Loucy (cell line): ENCODE measurements at regions not wholly inside any gene's neighbourhood (a gene's known extent, or its start where the extent isn't known, plus 50 kb on each side); places are given as distances from the start of the nearest gene placed in this dataset.

Experiments
- H2AFZ ChIP-seq: fragments of 200-600 bp; sonication (generic); 2 replicates; pipeline ENCODE4 v1.6.0; 2016; ENCODE audit warnings: antibody characterized with exemption, mild to moderate bottlenecking, low read length, moderate library complexity
- H3F3A ChIP-seq: fragments of 200-600 bp; 2 replicates; pipeline ENCODE4 v1.6.0; 2016; ENCODE audit warnings: antibody characterized with exemption, low read depth, mild to moderate bottlenecking
- H3K27me3 ChIP-seq: fragments of 200-600 bp; sonication (generic); 2 replicates; pipeline ENCODE4 v1.6.1; 2014; ENCODE audit warnings: low read length, mild to moderate bottlenecking; ENCODE audit not compliant: insufficient read depth, poor library complexity, severe bottlenecking
- H3K36me3 ChIP-seq: fragments of 200-600 bp; sonication (generic); 2 replicates; pipeline ENCODE4 v1.6.1; 2016; ENCODE audit warnings: low read length; ENCODE audit not compliant: insufficient read depth
- H3K4me1 ChIP-seq: fragments of 200-600 bp; sonication (generic); 2 replicates; pipeline ENCODE4 v1.5.1; 2014; ENCODE audit warnings: low read length, mild to moderate bottlenecking; ENCODE audit not compliant: insufficient read depth, poor library complexity, severe bottlenecking
- H3K4me2 ChIP-seq: fragments of 200-600 bp; sonication (generic); 2 replicates; pipeline ENCODE4 v1.6.0; 2014; ENCODE audit warnings: antibody characterized with exemption, low read length, low read depth, mild to moderate bottlenecking; ENCODE audit not compliant: poor library complexity, severe bottlenecking
- H3K4me3 ChIP-seq: fragments of 200-600 bp; sonication (generic); 2 replicates; pipeline ENCODE4 v1.5.1; 2014; ENCODE audit warnings: low read length, mild to moderate bottlenecking, mixed read lengths; ENCODE audit not compliant: poor library complexity, severe bottlenecking
- H3K79me2 ChIP-seq: fragments of 200-600 bp; sonication (generic); 2 replicates; pipeline ENCODE4 v1.6.1; 2014; ENCODE audit warnings: low read length; ENCODE audit not compliant: insufficient read depth
- H3K9ac ChIP-seq: fragments of 200-600 bp; sonication (generic); 2 replicates; pipeline ENCODE4 v1.6.0; 2014; ENCODE audit warnings: mild to moderate bottlenecking, low read depth, low read length, moderate library complexity; ENCODE audit not compliant: poor library complexity, severe bottlenecking
- H3K9me2 ChIP-seq: fragments of 200-600 bp; sonication (generic); replicated peaks from 2 replicates; pipeline ENCODE4 v1.6.1; 2016; ENCODE audit warnings: low read depth, low read length, mixed read lengths
- H3K9me3 ChIP-seq: fragments of 200-600 bp; sonication (generic); 2 replicates; pipeline ENCODE4 v1.6.1; 2014; ENCODE audit warnings: mild to moderate bottlenecking, antibody characterized with exemption, low read length, low read depth; ENCODE audit not compliant: insufficient read depth
- H4K20me1 ChIP-seq: fragments of 200-600 bp; sonication (generic); 2 replicates; pipeline ENCODE4 v1.6.0; 2014; ENCODE audit warnings: antibody characterized with exemption, low read length, mild to moderate bottlenecking; ENCODE audit not compliant: insufficient read depth, poor library complexity, severe bottlenecking
- EZH2phosphoT487 ChIP-seq: fragments of 200-600 bp; IDR thresholded peaks from 2 replicates; pipeline ENCODE4 v1.6.1; 2018; ENCODE audit warnings: antibody characterized with exemption, mild to moderate bottlenecking, moderate library complexity, borderline replicate concordance
- TF ChIP-seq, protein P1 (sequence below): fragments of 200-600 bp; sonication (generic); conservative IDR thresholded peaks from 2 replicates; pipeline ENCODE4 v1.5.1; 2014; ENCODE audit warnings: mild to moderate bottlenecking, antibody characterized with exemption, low read length

DNA sequence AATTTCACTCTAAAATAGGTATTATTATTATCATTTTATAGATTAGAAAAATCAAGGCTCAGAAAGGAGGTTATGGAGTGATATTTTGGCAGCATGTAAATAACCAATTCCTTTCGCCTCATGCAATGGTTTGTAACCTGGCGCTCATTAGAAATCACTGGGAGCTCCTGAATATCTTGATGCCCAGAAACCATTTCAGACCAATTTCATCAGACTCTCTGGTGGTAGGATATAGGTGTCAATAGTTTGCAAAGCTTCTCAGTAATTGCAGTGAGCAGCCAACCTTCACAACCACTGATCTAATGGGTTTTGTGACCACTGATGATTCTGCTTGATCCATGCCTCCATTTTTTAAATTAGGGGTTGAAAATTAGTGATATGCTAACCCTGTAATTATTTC is 57.8 kb upstream of the ZC3H12C start:
- Histone ChIP-seq H4K20me1 (no peaks in the 10 kb centered on the region), H3K4me2 (no peak overlapping the region), H2AFZ (no peak overlapping the region), H3K79me2 (no peaks in the 10 kb centered on the region), H3K9ac (no peak overlapping the region), H3K9me3 (no peaks in the 10 kb centered on the region), H3K9me2 (no peaks in the 10 kb centered on the region), H3F3A (no peaks in the 10 kb centered on the region), H3K36me3 (no peaks in the 10 kb centered on the region), H3K27me3 (no peaks in the 10 kb centered on the region), H3K4me1 (no peaks in the 10 kb centered on the region), H3K4me3 (no peak overlapping the region)
- TF ChIP-seq EZH2phosphoT487 = no peak
- TF ChIP-seq, protein P1, sequence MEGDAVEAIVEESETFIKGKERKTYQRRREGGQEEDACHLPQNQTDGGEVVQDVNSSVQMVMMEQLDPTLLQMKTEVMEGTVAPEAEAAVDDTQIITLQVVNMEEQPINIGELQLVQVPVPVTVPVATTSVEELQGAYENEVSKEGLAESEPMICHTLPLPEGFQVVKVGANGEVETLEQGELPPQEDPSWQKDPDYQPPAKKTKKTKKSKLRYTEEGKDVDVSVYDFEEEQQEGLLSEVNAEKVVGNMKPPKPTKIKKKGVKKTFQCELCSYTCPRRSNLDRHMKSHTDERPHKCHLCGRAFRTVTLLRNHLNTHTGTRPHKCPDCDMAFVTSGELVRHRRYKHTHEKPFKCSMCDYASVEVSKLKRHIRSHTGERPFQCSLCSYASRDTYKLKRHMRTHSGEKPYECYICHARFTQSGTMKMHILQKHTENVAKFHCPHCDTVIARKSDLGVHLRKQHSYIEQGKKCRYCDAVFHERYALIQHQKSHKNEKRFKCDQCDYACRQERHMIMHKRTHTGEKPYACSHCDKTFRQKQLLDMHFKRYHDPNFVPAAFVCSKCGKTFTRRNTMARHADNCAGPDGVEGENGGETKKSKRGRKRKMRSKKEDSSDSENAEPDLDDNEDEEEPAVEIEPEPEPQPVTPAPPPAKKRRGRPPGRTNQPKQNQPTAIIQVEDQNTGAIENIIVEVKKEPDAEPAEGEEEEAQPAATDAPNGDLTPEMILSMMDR = no peak

DNA sequence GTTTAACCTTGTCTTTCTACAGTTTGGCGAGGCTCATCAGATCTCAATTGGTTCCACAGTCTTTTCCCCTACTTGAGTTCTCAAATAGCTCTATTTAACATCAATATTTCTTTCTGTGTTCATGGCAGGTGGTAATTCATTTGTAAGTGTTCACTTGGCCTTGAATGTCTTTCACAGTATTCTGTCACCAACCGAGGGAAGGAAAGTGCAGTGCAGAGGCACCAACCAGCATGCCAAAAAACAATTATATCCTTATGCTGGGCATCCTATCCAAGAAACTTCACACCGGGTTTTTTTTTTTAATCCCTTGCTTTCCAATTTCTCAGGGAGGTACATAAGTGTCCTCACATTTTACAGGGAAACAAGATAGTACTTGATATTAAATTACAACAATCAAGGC is 55.0 kb upstream of the ZC3H12C start:
- Histone ChIP-seq H3K9me2 (no peaks in the 10 kb centered on the region), H2AFZ (no peak overlapping the region), H4K20me1 (no peaks in the 10 kb centered on the region), H3K4me3 (no peak overlapping the region), H3K4me2 (no peak overlapping the region), H3K79me2 (no peaks in the 10 kb centered on the region), H3K9me3 (no peaks in the 10 kb centered on the region), H3K4me1 (no peaks in the 10 kb centered on the region), H3K27me3 (no peaks in the 10 kb centered on the region), H3K36me3 (no peaks in the 10 kb centered on the region), H3K9ac (no peak overlapping the region), H3F3A (no peaks in the 10 kb centered on the region)
- TF ChIP-seq EZH2phosphoT487 = no peak
- TF ChIP-seq, protein P1 = no peak
